Fibroblast of skin of back (primary cell): ENCODE measurements at regions not wholly inside any gene's neighbourhood (a gene's known extent, or its start where the extent isn't known, plus 50 kb on each side); places are given as distances from the start of the nearest gene placed in this dataset.
"Not testable (repeated sequence)": the region's sequence is repeated elsewhere in the genome, so short reads cannot be mapped to it uniquely, and the experiment has no call there.

Source experiments
- DNase-seq: peaks from one replicate; pipeline ENCODE4 v3.0.0-alpha.2; 2013

DNA sequence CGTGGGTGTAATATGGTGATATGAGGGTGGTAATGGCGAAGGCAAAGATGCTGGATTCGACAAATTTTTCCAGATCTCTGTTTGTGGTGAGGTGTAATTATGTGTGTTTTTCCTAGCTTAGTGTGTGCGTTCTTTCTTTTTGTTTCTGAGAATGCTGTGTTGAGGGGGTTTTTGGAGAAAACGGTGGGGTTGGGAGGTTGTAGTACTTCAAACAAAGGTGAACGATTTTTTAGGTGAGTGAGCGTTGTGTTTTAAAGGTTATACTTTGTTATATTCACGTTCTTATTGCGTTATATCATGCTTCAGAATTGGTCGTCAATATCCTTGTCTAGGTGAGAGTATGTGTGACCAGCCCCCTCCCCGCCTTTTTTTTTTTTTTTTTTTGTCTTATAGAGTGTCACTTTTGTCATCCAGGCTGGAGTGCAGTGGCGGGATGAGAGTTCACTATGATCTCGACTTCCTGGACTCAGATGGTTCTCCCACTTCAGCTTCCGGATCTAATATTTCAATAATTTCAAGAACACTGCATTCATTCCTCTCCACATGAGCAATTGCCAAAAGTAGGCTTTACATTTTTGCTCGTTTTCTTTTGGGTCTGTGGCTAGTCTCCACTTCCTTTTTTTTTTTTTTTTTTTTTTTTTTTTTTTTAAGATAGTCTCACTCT is 82.2 kb upstream of the RNU2-1 start:
- no peak for DNase-seq

DNA sequence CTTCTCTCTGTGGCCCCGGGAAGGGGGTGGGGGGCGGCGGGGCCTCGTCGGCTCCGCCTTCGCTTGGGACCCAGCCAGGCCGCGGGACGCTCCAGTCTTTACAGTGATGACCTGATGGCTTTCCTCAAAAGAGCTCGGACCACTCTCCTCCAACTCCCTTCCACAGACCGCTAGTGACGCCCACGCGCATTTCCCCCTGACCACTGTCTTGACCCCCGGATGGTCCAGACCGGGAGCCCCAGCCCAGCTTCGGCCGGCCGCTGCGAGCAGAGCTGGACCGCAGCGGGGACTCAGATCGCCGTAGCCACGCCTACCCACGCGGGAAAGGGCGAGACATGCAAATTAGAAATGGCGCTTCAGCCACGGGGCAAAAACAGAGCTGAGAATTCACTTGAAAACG is 81.6 kb upstream of the RNU2-1 start:
- DNase-seq = no peak

DNA sequence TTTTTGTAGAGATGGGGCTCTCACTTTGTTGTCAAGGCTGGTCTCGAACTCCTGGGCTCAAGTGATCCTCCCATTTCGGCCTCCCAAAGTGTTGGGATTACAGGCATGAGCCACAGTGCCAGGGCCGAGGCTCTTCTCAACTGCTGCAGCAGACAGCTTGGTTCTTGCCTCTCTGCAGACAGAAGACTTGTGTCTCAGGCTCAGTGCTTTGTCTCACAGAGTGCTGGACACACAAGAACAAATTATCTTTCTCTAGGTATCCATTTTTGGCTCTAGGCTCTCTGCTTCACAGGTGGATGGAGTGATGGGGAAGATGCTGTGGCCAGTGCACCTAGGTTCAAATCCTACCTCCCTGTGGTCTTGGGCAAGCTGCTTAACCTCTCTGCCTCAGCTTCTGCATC is 80.8 kb upstream of the RNU2-1 start:
- no peak for DNase-seq

DNA sequence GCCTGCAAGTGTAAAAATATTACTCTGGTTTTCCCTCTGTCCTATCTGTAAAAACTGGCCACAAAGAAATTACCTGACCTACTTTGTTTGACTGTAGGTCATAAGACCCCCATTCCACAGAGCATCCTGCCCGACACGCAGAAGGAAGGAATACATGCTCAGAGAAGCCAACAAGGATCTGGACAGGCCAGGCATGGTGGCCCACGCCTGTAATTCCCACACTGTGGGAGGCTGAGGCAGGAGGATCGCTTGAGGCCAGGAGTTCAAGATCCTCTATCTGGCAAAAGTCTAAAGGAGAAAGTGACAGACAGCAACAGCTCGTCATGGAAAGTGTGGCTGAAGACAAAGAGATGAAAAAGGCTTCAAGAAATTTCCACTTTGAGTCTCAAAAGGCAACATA is 78.2 kb upstream of the RNU2-1 start:
- no peak for DNase-seq

DNA sequence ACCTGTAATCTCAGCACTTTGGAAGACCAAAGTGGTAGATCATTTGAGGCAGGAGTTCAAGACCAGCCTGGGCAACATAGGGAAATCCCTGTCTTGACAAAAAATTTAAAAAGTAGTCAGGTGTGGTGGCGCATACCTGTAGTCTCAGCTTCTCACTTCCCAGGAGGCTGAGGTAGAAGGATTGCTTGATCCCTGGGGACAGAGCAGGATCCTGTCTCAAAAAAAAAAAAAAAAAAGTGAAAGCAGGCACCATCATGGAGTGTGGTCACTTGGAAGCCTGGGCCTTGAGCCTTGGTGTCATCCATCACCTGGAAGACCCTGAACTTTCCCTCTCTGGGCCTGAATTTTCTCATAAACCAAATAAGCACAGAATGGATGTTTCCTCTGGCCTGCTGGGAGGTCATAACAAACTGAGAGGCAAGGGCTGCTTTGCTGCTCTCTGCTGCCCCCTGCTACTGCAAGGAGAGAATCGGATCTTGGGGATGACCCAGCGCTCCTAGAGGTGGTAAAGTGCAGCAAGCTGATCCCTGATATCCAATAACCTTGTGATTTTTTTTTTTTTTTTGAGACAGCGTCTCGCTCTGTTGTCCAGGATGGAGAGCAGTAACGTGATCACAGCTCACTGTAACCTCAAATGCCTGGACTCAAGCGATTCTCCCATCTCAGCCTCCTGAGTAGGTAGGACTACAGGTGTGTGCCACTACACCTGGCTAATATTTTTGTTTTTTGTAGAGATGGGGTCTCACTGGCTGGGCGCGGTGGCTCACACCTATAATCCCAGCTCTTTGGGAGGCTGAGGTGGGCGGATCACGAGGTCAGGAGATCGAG is 75.9 kb upstream of the RNU2-1 start:
- DNase-seq = no peak

DNA sequence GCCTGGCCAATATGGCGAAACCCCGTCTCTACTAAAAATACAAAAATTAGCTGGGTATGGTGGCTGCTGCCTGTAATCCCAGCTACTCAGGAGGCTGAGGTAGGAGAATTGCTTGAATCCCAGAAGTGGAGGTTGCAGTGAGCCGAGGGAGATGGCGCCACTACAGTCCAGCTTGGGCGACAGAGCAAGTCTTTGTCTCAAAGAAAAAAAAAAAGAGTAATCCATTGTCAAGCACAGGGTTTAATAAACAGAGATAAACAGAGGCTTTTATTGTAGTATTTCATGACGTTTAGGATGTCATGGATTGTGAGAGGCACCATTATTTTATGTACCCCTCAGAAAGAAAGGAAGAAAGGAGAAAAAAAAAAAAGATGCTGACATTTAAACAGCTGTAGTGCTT is 75.2 kb upstream of the RNU2-1 start:
- no peak for DNase-seq

DNA sequence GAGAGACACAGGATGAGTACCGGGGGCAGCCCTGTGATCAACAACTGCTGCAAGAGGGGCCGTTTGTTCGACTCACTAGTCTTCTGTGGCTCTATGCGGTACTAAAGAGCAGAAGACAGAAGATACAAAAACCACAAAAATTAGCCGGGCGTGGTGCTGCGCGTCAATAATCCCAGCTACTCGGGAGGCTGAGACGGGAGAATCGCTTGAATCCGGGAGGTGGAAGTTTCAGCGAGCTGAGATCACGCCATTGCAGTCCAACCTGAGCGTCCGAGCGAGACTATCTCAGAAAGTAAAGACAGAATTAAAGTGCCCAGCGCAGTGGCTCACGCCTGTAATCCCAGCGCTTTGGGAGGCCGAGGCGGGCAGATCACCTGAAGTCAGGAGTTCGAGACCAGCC is 71.0 kb upstream of the RNU2-1 start:
- not testable (repeated sequence) for DNase-seq

DNA sequence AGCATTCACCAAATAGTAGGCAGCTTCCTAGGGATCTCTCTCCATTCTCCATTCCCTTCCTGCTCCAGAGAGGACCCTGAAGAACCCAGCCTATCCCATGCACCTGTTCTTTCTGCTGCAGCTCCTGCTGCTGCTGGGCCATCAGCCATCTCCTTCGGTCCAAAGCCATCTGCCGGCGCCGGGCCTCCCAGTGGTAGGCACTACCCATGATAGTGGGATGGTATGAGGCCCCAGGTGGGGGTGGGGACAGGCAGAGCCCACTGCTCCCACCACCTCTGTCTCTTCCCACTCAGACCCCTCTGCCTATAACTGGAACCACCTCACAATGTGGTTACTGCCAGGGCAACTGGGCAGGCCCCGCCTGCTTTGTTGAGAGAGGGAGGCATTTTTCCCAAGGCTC is 69.3 kb upstream of the RNU2-1 start:
- DNase-seq = not testable (repeated sequence)

DNA sequence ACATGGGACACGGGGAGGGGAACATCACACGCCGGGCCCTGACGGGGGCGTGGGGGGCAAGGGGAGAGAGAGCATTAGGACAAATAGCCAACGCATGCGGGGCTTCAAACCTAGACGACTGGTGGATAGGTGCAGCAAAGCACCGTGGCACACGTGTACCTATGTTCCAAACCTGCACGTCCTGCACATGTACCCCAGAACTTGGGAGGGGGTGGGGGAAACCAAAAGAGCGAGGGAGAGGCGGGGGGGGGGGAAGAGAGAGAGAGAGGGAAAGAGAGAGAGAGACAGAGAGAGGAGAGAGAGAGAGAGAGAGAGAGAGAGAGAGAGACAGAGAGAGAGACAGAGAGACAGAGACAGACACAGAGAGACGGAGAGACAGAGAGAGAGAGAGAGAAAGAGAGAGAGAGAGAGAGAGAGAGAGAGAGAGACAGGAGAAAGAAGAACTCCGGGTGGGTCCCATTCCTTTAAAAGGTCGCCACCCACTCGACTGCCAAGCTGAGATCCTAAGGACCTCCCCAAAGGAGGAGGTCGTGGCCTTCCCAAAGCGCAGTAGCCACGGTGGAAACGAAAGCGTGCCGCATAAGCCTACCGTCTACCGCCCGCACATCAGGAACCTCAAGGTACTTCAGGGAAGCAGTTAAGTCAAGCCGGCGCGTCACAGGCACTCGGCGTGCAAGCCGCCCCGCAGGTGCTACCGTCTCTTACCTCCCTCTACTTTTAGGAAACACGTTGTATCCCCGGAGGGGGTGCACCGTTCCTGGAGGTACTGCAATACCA is 65.7 kb upstream of the RNU2-1 start:
- not testable (repeated sequence) for DNase-seq

DNA sequence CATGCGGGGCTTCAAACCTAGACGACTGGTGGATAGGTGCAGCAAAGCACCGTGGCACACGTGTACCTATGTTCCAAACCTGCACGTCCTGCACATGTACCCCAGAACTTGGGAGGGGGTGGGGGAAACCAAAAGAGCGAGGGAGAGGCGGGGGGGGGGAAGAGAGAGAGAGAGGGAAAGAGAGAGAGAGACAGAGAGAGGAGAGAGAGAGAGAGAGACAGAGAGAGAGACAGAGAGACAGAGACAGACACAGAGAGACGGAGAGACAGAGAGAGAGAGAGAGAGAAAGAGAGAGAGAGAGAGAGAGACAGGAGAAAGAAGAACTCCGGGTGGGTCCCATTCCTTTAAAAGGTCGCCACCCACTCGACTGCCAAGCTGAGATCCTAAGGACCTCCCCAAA is 55.9 kb upstream of the RNU2-1 start:
- DNase-seq = not testable (repeated sequence)

DNA sequence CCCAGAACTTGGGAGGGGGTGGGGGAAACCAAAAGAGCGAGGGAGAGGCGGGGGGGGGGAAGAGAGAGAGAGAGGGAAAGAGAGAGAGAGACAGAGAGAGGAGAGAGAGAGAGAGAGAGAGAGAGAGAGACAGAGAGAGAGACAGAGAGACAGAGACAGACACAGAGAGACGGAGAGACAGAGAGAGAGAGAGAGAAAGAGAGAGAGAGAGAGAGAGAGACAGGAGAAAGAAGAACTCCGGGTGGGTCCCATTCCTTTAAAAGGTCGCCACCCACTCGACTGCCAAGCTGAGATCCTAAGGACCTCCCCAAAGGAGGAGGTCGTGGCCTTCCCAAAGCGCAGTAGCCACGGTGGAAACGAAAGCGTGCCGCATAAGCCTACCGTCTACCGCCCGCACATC is 49.8 kb upstream of the RNU2-1 start:
- not testable (repeated sequence) for DNase-seq
